Limb (tissue), 2 donors: ENCODE measurements at regions not wholly inside any gene's neighbourhood (a gene's known extent, or its start where the extent isn't known, plus 50 kb on each side); places are given as distances from the start of the nearest gene placed in this dataset.
A peak's percentile ranks its signal among the peaks of the same experiment; 100 is the strongest.
"Not testable (repeated sequence)": the region's sequence is repeated elsewhere in the genome, so short reads cannot be mapped to it uniquely, and the experiment has no call there.

ENCODE experiments used
- DNase-seq, 2 donors: peaks; one replicate each; pipeline ENCODE4 v3.0.0-alpha.2; 2016; ENCODE audit errors: extremely low spot score in 2 of 2

DNA sequence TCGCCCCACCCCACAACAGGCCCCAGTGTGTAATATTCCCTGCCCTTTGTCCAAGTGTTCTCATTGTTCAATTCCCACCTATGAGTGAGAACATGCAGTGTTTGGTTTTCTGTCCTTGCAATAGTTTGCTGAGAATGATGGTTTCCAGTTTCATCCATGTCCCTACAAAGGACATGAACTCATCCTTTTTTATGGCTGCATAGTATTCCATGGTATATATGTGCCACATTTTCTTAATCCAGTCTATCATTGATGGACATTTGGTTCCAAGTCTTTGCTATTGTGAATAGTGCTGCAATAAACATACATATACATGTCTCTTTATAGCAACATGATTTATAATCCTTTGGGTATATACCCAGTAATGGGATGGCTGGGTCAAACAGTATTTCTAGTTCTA, 132.7 kb downstream of the SNX10 start:
- not testable (repeated sequence) for DNase-seq

DNA sequence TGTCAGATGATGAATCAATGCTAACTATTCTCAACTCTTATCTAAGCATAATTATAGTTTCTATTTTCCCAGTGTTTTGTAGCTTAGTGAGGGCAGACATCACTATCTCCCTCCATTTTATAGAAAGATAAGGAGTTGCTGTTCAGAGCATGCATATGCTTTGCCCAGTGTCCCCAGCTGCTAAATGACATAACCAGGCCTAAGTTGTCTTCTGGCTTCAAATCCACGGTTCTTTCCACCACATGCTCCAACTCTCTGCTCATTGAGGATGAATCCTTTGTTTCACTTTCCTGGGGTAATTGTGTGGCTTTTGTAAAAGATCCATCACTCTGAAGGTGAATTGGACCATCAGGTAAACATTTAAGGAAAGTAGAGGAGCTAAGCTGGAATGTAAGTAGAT, 134.0 kb downstream of the SNX10 start:
- DNase-seq, result no peak

DNA sequence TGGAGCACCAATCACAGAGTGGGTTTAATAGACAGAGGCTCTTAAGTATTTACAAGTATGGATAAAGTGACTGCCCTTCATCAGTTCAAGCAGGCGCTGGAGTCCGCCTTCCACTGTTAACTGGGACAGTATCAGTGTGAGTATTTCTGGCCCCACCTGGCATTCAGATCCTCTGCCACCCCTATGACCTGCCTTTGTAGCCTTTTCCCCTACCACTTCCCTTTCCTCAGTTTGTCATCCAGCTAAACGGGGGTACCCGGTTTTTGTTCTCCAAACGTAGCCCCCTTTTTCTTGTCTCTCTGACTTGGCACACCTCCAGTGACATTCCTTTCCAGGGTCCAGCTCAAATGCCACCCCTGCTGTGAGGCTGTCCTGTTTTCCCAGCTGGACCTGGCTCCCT, 134.4 kb downstream of the SNX10 start:
- DNase-seq, result no peak

DNA sequence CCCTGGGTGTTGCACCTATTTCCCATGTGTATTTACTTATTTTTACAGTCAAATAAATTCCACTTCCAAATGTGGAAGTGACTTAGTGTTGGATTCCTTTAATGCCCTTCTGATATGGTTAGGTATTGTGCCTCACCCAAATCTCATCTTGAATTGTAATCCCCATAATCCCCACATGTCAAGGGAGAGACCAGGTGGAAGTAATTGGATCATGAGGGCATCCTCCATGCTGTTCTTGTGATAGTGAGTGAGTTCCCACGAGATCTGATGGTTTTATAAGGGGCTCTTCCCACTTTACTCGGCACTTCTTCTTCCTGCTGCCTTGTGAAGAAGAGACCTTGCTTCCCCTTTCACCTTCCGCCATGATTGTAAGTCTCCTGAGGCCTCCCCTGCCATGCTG, 136.9 kb downstream of the SNX10 start:
- no peak for DNase-seq

DNA sequence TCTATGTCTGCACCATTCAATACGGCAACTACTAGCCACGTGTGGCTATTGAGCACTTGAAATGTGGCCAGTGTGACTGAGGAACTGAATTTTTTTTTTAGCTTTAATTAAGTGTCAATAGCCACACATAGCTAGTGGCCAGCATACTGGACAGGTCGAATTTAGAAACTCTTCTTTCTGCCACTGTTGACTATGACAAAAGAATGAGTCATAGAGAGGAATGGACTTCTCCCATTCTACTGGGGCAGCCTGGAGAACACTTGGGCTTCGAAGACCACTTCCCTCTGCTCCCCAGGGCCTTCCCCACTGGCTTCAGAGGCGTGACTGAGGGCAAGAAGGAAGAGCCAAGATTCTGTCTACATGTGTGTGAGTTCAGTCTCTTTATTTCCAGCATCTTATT, 137.5 kb downstream of the SNX10 start:
- no peak for DNase-seq

DNA sequence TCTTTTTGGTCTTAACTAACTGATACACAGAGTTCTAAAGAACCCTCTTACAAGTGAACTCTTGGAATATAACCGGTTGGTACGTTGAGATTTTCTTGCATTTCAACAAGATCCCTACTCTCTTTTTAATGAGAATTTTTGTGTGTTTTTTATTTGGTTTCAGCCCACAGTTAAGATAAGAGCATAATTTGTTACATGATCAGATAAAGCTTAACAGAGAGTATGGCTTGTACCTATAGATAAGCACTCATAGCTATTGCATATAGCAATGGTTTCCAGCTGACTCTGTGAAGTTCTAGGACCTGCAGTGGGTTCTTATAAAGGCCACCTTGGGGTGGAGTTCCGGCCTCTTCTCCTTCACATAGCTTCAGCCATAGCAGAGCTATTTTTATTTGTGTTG, 143.3 kb downstream of the SNX10 start:
- DNase-seq, result no peak

DNA sequence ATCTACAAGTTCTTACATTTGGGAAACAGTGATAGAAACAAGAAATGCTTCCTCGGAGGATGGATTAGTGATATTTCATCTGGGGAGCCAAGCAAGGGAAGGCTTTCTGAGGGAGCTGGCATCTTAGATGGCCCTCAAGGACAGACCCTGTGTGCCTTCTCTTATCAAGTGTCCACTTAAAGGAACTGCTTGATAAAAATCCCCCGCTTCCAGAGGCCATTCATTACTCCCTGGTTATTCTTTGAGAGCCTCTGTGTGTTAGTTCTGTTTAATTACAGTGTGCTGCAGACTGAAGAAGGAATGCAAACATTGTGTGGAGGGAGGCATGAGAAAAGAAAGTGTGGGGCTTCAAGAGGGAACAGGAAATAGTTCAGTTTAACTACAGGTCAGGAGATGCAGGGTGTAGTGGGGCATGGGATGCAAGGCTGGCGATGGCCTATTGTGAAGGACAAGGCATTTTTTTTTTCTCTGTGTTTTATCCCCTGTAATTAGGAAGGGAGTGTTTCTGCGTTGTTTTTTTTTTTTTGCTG, 145.4 kb downstream of the SNX10 start:
- no peak for DNase-seq

DNA sequence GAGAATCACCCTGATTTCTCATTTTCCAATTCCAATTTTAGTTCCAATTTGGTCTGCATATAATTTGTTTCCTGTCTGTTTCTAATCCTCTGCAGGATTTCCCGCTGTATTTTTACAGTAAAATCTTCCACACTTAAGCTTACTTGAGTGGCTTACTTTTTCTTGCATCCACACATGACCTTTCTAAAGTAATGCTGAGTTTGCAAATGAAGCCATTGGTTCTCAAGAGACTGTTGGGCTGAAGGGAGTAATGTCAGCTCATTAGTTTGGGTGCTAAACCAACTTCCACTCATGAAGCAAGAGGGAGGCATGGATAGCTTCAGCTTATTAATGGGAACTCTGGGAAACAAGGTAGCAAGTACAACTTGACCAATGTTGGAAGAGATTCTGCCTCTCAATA, 146.4 kb downstream of the SNX10 start:
- DNase-seq, result no peak

DNA sequence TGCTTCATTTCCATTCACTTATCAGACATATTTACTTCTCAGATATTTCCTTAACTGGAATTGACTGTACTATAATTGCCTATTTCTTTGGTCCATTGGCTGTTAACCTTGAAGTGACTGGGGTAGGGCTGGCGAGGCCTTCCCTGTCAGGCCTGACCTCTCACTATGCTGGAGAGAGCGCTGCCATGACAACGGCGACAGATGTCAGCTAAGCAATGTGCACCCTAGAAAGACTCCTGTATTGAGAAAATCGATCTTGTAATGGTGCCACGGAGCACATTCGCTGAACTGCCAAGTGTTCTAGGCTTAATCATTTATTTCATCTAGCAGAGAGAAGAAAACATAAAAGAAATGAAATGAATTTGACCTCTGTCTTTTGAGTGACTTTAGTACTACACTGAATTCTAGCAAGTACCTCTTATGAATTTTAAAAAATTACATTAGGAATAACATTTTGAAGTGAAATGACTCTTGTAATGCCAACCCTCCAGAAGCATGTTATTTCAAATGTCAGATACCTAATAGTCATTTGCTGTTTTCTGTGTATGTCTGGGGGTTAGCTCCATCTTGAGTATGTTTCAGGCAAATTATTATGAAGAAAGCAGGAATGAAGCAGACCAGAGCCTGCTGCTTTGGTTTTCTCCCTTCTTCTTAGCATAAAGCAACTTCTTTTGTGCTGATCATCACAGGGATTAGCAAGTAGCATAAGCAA, 148.0 kb downstream of the SNX10 start:
- DNase-seq, result no peak

DNA sequence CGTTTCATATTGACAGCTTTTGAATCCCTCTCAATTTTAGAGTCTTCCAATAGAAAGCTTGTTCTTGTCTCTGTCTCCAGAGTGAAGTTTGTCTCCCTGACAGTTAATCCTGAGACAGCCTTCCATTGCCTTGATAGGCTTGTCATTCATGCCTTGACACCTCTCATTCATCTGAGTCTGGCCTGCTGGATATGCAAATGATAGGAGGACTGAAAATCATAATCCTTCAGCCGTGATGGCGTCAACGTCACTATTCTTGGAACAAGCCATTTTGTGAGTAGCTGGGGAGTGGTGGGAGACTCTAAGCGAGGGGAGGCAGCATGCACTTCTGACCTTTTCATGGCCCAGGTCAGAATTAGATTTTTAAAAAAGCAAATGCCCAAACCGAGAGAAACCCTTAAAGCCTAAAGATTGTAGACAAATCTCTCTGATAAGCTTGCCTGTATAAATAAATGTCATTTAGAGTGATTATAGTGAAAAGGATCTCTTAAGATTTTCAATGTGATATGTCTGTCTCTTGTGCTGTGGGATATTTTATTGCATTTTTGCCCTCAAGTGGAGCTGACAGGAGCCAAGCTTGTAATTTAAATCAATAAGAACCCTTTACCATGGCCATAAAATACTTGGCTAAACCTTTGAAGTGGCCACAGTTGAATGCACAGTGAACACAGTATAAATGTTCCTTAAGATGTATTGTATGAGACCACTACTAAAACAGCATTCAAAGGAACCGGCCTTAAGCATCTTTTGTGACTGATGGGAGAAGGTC, 148.8 kb downstream of the SNX10 start:
- DNase-seq, result no peak

DNA sequence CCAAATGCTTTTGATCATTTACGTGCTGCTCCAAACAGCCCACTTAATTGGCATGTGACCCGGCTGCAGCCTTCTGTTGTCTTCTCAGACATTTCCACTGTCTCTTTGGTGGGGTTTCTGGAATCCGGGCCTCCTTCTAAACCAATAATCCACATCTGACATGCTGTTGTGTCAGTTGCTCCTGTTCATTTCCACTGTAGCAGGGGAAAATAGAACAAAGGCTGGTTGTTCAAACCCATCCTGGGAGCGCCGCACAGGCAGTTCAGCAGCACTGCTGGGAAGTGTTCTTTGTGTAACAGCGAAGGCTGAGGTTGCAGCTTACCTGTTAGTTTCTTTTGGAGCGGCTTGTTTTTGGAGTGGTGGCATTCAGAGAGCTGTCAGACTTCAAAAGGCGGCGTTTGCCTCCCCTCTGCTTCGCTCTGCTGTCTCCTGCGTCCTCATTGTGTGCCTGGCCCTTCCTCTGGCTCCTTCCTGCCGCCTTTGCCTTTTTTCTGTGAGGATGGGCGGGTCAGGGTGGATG, 149.4 kb downstream of the SNX10 start:
- DNase-seq, result peak in 1 of 2 donors; percentile 35

DNA sequence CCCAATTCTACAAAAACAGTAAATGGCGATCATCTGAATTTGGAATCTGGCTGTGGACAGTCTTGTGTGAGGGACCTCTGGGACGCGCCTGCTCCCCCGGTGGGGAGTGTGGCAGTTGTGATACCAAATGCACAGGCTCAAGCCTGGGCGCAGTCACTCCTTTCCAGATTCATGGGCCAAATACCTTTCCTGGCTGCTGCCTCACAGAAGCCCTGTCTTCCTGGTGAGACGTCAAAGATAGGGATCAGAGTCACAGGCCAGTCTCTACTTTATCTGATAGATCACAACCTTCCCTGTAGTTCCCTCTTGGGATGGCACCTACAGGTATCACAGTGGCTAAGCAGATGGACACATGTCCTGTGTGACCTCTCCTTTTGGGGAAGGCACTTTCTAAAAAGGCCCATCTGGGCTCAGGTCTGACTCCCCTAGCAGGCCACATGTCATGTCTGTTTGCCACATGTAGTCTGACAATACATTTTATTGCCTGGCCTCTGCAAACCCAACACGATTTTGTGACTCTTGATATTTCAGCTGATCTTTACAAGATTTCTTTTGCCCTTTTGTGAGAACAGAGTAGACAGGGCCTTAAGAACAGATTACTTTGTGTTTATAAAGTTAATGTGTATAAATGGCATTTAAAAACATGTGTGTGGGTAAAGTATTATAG, 150.1 kb downstream of the SNX10 start:
- DNase-seq, result no peak

DNA sequence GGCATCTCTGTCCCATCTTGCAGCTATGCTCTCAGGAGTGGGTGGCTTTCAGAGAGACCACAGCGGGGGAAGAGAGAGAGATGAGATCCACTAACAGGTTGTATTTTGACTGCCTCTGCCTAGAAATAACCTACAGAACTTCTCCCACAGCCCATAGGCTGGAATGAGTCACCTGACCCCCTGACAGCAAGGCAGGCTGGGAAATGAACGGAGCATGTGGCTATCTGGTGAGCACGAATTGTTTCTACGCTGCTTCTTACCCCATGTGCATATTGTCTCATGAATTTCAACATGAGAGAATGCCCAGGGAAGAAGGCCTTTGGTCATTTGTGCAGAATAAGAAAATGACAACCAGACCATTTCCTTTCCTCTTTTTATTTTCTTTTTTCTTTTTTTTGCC, 151.3 kb downstream of the SNX10 start:
- DNase-seq, result no peak

DNA sequence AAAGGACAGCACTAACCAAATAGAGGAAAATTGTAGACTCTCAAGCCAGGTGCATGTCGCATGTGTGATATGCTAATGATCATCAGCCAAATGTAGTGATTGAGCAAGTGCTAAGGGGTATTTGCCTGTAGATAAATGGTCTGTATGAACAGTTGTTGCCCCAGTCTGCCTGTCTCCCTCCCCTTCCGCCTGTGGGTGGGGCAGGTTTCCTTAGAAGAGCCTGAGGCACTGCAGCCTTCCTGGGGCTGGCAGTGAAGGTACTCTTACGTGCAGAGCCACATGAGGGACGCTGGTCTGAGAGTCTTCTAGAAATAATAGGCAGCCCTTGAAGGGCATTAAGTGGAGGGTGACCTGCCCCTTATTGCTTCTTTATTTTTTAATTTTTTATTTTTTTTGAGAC, 152.1 kb downstream of the SNX10 start:
- DNase-seq, result no peak

DNA sequence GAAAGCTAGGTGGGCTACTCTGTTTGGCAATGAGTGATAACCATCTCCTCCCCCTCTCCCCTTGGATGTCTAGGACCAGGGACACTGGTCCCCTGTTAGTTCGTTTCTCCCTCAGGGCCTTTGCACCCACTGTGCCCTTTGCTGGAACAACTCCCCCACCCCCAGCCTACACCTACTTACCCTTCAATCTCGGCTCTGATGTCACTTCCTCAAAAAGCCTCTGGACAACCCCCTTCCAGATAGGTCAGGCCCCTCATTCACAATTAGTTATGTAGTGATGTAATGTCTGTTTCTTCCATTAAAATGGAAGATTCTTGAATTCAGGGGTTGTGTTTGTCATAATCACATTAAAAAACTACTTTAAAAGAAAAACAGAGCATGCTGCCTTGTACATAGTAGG, 152.9 kb downstream of the SNX10 start:
- no peak for DNase-seq

DNA sequence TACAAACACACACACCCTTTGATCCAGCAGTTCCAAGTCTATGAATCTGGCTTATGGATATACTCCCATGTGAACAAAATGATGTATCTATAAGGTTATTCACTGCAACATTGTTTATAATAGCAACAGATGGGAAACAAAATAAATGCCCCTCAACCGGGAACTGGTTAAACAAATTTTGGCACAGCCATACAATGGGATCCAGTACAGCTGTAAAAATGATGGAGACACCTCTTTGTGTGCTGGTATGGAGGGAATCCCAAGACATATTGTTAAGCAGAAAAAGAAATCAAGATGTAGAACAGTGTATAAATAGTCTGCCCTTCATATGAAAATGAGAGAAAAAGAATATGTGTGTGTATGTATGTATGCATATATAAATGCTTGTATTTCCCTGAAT, 155.5 kb downstream of the SNX10 start:
- peak in 1 of 2 donors; percentile 12 for DNase-seq

DNA sequence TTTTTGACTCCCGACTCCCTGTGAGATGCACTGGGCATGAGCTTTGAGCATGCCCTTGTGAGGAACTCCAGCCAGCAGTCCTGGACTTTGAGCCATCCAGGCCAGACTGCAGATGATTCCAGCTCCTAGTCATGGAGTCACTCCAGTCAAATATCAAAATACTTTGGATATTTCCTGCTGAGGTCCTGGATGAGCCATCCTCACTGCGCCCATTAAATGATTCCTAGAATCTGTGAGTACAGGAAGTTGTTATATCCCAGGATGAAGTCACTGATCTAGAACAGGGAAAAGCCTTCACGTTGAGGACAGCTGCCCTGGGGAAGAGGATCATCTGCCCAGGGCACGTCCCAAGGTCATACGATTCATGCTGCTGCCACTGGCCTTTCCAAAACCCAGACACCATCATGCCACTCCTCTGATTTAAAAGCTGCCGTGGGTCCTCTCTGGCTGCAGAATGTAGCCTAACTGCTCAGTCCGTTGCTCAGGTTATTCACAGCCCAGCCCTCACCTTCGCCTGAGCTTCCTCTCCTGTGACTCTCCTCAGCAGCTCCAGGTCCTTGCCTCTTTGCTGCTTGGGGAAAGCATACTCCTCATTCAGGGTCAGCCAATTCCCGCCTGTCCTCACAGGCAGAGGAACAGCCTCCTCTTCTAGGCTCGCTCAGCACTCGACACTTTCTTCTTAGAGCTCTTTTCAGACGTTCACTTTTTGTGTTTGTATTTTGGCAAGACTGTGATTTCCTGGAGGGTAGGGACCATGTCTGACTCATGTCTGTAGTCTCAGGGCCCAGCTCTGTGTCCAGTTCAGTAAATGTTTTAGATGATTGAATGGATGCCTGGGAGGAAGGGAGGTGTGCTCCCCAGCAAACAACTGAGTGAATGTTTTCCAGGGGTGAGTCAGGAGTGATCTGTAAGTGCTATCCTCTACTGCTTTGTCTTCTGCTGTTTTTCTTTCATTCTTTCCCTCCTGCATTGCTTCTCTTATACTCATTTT, 157.8 kb downstream of the SNX10 start:
- peak in 1 of 2 donors; percentile 17 for DNase-seq

DNA sequence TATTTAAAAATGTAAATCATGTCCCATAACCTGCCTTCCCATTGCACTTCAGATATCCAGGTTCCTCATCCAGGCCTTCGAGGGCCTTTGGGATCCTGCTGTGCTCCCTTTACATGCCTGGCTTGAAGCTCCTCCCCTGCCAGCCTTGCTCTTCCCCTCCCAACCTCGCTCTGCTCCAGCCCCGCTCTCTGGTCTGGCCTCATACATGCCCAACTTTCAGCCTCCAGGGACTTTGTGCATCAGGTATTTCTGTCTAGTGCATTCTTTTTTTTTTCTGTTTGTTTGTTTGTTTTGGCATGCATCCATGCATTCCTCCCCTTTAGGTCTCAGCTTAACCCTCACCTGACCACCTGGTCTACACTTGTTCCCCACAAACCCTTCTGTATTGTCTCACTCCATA, 160.3 kb downstream of the SNX10 start:
- no peak for DNase-seq

DNA sequence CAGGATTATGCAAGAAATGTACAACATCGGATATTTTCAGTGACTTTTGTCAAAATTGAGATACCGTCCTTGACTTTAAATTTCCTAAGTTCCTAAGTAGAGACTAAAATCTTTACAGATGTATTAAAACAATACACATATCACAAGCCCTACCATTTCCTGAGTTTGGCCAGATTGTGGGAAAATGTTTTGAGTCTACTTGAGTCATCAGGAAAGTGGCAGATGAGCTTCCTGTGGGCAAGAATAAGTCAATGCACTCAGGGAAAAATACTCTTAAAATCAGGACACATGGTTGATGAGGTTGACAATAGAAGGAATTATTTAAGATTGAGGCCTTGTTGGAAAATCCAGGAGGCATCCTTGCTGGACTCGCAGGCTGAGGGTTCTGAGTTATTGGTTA, 162.5 kb downstream of the SNX10 start:
- no peak for DNase-seq

DNA sequence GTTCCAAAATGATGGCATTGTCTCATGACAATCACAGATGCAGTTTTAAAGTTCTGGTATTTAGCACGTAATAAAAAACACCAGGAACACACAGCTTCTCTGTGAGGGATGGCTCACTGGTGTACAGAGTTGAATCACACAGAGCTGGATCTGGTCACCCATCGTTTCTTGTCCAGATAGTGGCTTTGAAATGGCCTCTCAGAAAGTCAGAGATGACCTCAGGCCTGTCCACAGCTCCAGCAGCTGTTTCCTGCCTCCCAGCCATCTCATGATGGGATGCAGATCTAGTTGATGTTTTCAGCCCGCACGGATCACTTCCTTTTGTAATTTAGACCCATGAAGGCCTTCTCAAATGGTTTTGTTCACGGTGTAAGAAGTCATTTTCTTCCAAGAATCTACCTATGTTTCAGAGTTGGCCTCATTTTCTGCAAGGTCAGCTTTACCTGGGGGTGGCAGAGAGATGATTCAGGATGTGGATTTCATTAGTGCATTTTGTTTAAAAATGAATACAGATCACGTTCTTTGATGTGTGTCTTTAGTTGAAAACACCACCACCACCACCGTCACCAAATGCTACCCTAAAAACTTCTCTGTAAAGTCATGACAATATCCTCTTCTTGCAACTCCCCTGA, 166.2 kb downstream of the SNX10 start:
- DNase-seq, result no peak
